IPS-18c (cell line): ENCODE measurements at regions not wholly inside any gene's neighbourhood (a gene's known extent, or its start where the extent isn't known, plus 50 kb on each side); places are given as distances from the start of the nearest gene placed in this dataset.

Experiments used
- H3K4me3 ChIP-seq: 2 replicates; pipeline ENCODE4 v1.7.0; 2013; ENCODE audit warnings: low read depth, mild to moderate bottlenecking, low read length, moderate library complexity; ENCODE audit not compliant: insufficient read depth
- H3K9me3 ChIP-seq: one replicate; pipeline ENCODE4 v1.6.1; 2013; ENCODE audit warnings: mild to moderate bottlenecking, low read length, moderate library complexity; ENCODE audit not compliant: control insufficient read depth, insufficient read depth

GRCh38 chr7:25349283-25350017 is 121.2 kb upstream of the NPVF start:
- Histone ChIP-seq H3K4me3 (no peak overlapping the region), H3K9me3 (no peaks in the 10 kb centered on the region)

DNA sequence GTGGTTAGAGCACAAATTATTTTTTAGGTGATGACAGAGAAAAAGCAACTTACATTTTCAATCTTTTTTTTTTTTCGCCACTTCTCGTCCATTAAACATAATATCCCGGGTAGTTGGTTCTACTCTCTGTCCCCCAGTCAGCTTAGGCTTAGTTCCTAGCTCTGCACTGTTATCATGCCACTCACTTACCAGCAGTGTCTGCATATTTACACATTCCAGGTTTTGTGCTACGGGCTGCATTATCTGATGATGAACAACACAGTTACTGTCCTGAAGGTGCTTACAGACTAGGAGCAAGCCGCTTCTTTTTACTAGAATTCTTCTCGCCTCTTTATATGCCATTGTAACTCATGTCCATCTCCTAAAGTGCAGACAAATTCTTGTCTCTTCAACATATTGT is 121.8 kb upstream of the NPVF start:
- Histone ChIP-seq H3K4me3 (no peak overlapping the region), H3K9me3 (no peaks in the 10 kb centered on the region)

DNA sequence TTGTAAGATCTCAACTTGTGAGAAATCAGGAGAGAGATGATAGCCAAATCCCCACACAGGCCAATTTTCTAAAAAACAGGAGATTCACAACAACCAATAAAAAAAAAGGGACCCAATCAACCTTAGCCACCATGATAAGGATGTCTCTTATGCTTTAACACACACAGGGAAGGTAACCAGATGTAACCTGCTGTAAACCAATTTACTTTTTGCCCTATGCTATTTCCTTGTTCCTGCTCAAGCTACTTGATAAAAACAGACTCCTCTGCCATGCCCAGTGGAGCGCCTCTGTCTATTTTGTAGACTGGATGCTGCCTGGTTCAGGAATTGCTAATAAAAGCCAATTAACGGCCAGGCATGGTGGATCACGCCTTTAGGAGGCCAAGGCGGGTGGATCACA is 123.5 kb upstream of the NPVF start:
- no peak overlapping the region for H3K4me3 ChIP-seq
- no peaks in the 10 kb centered on the region for H3K9me3 ChIP-seq

- no peak overlapping the region for H3K4me3 ChIP-seq
- H3K9me3 ChIP-seq = no peaks in the 10 kb centered on the region
Measured at GRCh38 chr7:25353196-25353595, 124.9 kb upstream of the NPVF start.

DNA sequence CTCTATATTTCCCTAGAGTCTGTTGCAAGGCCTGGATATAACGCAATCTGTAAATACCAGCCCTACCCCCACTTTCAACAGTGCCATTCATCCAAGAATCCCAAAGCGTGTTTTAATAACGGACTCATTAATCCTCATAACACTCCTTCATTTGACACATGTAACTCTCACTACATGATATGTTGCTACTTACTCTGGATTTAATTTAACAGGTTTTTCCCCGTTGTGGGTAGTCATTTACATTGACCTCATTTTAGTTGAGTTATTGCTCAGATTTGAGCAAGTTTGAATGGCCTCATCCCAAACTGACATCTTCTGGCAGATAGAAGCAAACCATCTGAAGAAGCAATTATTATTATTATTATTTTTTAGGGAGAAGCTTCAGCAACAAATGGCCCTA is 125.4 kb upstream of the NPVF start:
- Histone ChIP-seq H3K4me3 (no peak overlapping the region), H3K9me3 (no peaks in the 10 kb centered on the region)

GRCh38 chr7:25356534-25357151 is 128.4 kb upstream of the NPVF start:
- no peaks in the 10 kb centered on the region for H3K9me3 ChIP-seq
- H3K4me3 ChIP-seq = no peak overlapping the region

- H3K4me3 ChIP-seq = no peak overlapping the region
- no peaks in the 10 kb centered on the region for H3K9me3 ChIP-seq
Measured at GRCh38 chr7:25358926-25359325, 130.6 kb upstream of the NPVF start.

DNA sequence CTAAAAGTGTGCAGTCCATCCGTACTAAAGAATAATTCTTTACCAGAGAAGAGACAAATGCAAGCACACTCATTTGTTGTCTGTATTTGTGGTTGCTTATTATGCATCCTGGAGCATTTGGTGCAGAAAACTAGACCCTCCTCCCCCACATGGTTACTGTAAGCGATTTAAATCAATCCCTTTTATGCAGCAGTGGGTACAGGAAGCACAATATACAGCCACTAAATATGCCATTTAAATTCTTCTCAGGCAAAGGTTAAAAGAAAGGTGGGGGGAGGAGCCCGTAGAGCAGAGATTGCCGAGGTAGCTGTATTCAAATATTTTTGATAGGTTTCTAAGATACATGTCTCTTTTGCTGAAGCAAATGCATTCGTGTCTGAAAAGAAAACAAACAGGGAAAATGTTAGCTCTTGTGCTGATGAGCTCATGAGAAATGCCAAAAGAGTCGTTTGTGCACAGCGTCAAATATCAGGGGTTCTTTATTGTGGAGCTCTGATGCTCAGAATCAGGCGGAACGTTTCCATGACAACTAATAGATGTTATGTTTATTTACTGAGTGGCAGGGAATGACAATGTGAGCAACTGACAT is 131.3 kb upstream of the NPVF start:
- H3K9me3 ChIP-seq = no peaks in the 10 kb centered on the region
- no peak overlapping the region for H3K4me3 ChIP-seq

- no peaks in the 10 kb centered on the region for H3K9me3 ChIP-seq
- no peak overlapping the region for H3K4me3 ChIP-seq
Measured at GRCh38 chr7:25360451-25360850, 132.2 kb upstream of the NPVF start.

- no peak overlapping the region for H3K4me3 ChIP-seq
- H3K9me3 ChIP-seq = no peaks in the 10 kb centered on the region
Measured at GRCh38 chr7:25361387-25361786, 133.1 kb upstream of the NPVF start.

DNA sequence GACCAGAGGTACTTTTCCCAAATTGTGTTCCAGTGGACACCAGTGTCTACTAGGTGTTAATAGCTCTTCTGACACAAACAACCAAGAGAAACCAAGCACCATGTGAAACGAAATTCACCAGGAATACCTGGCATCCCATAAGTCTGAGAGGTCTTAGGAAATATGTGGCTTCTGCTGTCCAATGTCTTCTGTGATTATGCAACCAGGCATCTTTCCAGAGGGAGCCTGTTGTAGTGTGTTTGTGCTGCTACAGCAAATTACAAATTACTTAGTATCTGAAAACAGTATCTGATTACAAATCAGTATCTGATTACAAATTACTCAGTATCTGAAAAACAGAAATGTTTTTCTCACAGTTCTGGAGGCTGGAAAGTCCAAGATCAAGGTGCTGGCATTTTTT is 133.6 kb upstream of the NPVF start:
- Histone ChIP-seq H3K9me3 (no peaks in the 10 kb centered on the region), H3K4me3 (no peak overlapping the region)

- Histone ChIP-seq H3K4me3 (no peak overlapping the region), H3K9me3 (no peaks in the 10 kb centered on the region)
Measured at GRCh38 chr7:25368599-25369201, 140.4 kb upstream of the NPVF start.

DNA sequence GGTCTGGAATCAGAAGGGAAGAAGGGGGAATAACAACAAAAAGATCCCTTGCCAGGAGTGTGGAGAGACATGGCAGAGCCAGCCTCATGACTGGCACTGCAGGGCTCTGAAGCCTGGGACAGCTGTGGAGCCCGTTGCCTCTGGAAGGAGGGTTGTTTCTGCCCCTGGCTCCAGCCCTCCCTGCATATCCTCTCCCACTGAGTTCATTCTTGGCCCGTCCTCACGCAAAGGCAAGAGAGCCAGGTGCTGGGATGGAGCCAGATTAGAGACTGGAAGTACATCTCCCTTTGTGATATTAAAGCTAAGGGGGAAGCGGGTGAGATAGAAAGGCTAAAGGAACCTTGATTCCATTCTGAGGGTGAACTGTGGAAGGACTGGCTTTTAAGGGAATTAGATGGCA is 141.5 kb upstream of the NPVF start:
- H3K9me3 ChIP-seq = no peaks in the 10 kb centered on the region
- H3K4me3 ChIP-seq = no peak overlapping the region

DNA sequence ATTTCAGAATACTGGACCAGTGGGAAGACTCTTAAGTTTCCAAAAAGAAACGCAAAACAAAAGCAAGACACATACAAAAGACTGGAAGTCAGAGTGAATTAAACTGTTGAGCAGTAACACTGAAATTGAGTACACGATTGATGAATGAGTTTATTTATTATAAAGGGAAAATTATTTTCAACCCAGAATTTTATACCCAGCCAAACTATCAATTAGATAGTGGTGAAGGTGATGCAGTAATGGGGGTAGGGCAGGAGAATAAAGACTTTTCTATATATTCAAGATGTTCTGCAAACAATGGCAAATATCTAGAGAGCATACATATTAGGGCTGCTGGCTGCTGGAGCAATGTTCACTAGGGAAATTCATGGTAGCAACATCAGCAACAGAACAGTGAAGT is 143.7 kb upstream of the NPVF start:
- Histone ChIP-seq H3K4me3 (no peak overlapping the region), H3K9me3 (no peaks in the 10 kb centered on the region)

DNA sequence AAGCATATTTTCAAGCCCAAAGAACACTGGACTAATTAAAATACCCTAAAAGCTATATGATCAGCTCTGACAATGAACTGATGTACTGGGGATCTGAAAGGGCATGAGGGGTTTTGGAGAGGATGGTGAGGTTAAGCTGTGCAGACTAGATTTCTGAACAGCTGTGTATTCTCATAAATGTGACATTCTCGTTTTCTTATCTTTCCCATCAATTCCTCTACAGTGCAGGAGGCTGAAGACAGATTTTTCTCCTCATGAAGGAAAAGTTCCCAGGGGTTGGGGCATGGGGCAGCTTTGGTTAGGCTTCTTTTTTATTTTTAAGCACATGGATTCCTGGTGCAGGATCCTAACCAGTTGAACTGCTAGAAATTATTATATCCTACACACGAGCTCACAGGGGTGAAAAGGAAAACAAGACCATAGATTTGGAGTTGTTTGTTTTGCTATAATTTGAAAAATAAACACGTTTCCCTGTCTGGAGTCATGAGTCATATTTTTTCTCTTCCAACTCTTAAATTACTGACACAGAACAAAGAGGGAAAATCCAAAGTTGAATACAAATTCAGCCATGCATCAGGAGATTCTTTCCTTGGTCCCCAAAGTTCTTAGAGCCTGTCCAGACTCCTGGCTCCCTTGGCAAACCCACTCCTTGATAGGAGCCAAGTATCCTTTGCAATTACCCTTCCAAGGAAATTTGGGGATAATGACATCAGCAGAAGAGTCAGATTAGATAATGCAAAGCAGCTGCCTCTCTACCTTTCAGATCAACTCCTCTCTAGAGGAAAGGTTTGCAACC is 147.7 kb upstream of the NPVF start:
- Histone ChIP-seq H3K4me3 (no peak overlapping the region), H3K9me3 (no peaks in the 10 kb centered on the region)

DNA sequence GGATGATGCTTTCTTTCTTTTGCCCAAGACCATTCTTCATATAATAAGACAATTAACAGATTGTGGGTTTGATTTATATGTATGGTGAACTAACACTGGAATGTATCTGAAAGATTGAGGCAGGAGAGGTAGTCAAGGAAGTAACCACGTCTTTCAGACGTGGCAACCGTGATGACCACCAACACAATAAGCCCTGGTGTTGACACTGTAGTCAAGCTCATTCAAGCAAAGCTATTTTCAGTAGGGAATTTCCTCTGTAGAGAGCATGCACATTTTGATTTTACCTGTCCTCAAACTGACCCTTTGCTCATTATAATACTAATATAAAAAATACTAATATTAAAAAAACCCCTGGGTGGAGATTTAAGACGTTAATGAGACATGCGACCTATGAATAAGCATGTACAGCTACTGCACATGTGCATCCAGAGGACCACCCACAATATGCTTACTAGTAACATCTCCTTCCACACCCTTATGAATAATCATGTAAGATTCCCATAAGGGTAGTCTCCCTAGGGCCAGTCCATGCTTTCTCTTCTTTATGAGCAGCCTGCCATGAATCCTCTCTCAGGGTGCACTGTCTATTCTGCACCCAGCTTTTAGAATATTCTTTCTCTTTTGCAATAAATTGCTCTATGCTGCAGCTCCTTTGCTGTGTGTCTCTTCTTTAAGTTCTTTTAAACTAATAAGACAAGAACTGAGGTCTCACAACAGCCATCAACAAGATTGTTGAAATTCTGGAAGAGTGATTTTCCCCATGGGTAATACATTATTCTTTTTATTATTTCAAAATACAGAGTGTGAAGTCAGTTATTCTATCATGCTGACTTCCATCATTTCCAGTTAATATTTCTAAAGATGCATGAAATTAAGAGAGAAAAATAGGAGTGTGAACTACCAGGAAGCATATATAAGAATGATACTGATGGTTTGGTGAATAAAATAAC is 151.3 kb upstream of the NPVF start:
- Histone ChIP-seq H3K4me3 (no peak overlapping the region), H3K9me3 (no peaks in the 10 kb centered on the region)
